D721Med (cell line): ENCODE measurements at regions not wholly inside any gene's neighbourhood (a gene's known extent, or its start where the extent isn't known, plus 50 kb on each side); places are given as distances from the start of the nearest gene placed in this dataset.
"Not testable (repeated sequence)": the region's sequence is repeated elsewhere in the genome, so short reads cannot be mapped to it uniquely, and the experiment has no call there.

Source experiments
- DNase-seq: peaks from one replicate; pipeline ENCODE4 v3.0.0; 2011; ENCODE audit warnings: low spot score; ENCODE audit not compliant: insufficient read length
- FAIRE-seq: peaks from 2 replicates; lab custom pipeline; 2011; peaks lifted over from hg19 to GRCh38; lab: Jason Lieb, UNC
- CTCF ChIP-seq: IDR thresholded peaks from 2 replicates; pipeline ENCODE4 v1.5.1; 2012; ENCODE audit warnings: mild to moderate bottlenecking, control low read depth; ENCODE audit not compliant: insufficient read depth; ENCODE audit errors: missing control alignments

DNA sequence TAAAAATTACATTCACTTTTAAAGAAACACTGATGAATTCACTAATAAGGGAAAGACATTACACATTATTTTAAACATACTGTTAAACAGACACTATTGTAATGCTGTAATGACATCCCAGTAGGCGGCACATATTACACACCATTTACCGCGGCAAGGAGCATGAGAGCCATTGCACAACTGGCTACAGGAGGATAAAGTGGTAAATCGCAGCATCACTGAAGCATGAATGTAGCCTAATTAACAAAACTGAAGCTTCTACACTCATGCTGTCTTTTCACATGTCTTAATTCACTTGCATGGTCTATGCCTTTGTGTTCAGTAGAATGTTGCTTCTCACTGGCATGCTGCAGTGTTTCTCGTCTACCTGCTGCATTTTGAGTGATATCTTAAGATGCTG is 1046.0 kb downstream of the MRPL39 start:
- no peak for TF ChIP-seq CTCF
- no peak for FAIRE-seq
- no peak for DNase-seq

- no peak for TF ChIP-seq CTCF
- no peak for FAIRE-seq
- DNase-seq = no peak
These were observed 1054.8 kb downstream of the MRPL39 start for GRCh38 chr21:24552491-24552890.

GRCh38 chr21:24545807-24546361 is 1061.4 kb downstream of the MRPL39 start:
- DNase-seq (no peak), FAIRE-seq (no peak)

DNA sequence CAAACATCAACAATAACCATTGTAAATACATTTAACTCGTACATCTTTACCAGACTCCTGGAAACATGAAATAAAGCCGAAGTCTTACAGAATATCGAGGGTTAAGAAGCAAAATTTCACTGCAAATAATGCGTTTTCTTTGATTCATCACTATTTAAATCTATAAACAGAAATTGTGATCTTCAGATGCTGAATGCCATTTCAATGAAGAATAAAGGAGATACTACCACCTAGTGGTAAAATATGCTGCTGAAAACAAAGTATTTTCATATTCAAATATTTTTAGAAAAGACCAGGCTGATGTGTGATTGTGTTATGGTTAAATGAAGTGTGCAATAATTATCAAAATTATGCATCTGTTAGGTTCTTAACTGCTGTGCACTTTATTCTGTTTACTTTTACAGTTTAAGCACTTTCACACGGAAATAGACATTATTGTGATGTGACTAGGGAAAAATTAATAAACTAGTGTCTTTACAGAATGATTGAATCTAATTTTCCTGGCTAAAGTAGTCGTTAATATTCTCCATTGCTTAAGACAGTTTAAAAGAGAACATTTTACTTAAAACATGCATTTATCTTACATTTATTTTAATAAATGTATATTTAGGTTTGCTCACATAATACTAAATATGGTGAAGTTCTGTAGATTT is 1093.1 kb downstream of the MRPL39 start:
- FAIRE-seq (peak; percentile 48), DNase-seq (no peak)
- TF ChIP-seq CTCF = peak; percentile 54

More at GRCh38 chr21:24545807-24546361, 1061.4 kb downstream of the MRPL39 start:
- TF ChIP-seq CTCF = no peak

DNA sequence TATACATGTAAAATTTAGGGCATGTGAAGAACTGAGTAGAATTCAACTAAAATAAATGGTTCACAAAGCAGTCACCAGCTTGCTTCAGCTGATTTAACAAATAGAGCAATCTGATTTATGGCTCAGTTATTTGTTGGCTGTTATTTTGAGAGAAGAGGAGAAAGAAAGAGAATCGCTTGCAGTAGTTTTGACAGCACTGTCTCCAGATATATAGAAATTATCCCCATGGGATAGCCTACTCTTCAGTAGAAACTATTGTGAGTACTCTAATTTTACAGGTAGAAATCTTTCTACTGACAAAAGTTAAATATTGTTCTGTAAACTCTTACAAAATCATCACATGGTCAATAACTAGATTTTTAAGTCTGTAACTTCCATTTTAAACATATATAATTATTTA is 1098.2 kb downstream of the MRPL39 start:
- TF ChIP-seq CTCF = no peak
- DNase-seq = no peak

DNA sequence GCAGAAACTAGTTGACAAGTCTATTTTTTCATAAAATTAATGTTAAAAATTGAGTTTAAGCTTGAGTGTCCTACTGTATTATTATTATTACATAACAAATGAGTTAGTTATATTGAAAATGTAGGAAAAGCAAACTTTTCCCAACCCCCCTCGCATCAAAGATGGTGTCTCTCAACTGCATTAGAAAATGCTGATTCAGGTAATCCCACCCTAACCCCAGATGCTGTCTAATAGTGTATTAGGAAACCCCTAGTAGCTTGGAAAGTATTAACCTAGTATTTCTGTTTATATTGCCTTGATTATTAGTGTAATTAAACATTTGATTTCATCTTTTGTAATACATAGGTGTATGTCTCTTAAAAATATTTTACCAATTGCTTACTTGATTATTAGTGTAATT is 1120.3 kb downstream of the MRPL39 start:
- no peak for FAIRE-seq
- no peak for TF ChIP-seq CTCF
- no peak for DNase-seq

More for the DNA sequence above, 1098.2 kb downstream of the MRPL39 start:
- FAIRE-seq = no peak

- FAIRE-seq = not testable (repeated sequence)
These were observed 1123.9 kb downstream of the MRPL39 start for GRCh38 chr21:24483361-24483760.

More at GRCh38 chr21:24483361-24483760, 1123.9 kb downstream of the MRPL39 start:
- not testable (repeated sequence) for DNase-seq
